ENCODE measurements at regions not wholly inside any gene's neighbourhood (a gene's known extent, or its start where the extent isn't known, plus 50 kb on each side); places are given as distances from the start of the nearest gene placed in this dataset.
"Not testable (repeated sequence)": the region's sequence is repeated elsewhere in the genome, so short reads cannot be mapped to it uniquely, and the experiment has no call there.

DNA sequence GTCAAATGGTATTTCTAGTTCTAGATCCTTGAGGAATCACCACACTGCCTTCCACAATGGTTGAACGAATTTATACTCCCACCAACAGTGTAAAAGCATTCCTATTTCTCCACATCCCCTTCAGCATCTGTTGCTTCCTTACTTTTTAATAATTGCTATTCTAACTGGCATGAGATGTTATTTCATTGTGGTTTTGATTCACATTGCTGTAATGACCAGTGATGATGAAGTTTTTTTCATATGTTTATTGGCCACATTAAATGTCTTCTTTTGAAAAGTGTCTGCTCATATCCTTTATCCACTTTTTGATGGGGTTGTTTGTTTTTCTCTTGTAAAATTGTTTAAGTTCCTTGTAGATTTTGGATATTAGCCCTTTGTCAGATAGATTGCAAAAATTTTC is 295.2 kb upstream of the PAPPA start:
- not testable (repeated sequence) for TF ChIP-seq ZFP36 (IDR thresholded peaks at IDR 0.05; ENCODE audit: borderline replicate concordance, partially characterized antibody); POLR2A (IDR thresholded peaks at IDR 0.05; ENCODE audit: low read length); RAD21 (conservative IDR thresholded peaks at IDR 0.05 in 1 of 2, IDR thresholded peaks at IDR 0.05 in 1 of 2); EP300 (IDR thresholded peaks at IDR 0.05); SMC3 (IDR thresholded peaks at IDR 0.05); FOSL2 (IDR thresholded peaks at IDR 0.05); FOSL2 (CRISPR knock-in tag; IDR thresholded peaks at IDR 0.05); RFX5 (IDR thresholded peaks at IDR 0.05); CBX8 (IDR thresholded peaks at IDR 0.05); ZC3H11A (IDR thresholded peaks at IDR 0.05)
- TF ChIP-seq, protein P1, sequence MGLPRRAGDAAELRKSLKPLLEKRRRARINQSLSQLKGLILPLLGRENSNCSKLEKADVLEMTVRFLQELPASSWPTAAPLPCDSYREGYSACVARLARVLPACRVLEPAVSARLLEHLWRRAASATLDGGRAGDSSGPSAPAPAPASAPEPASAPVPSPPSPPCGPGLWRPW (IDR thresholded peaks at IDR 0.05) = not testable (repeated sequence)
- TF ChIP-seq, protein P2, sequence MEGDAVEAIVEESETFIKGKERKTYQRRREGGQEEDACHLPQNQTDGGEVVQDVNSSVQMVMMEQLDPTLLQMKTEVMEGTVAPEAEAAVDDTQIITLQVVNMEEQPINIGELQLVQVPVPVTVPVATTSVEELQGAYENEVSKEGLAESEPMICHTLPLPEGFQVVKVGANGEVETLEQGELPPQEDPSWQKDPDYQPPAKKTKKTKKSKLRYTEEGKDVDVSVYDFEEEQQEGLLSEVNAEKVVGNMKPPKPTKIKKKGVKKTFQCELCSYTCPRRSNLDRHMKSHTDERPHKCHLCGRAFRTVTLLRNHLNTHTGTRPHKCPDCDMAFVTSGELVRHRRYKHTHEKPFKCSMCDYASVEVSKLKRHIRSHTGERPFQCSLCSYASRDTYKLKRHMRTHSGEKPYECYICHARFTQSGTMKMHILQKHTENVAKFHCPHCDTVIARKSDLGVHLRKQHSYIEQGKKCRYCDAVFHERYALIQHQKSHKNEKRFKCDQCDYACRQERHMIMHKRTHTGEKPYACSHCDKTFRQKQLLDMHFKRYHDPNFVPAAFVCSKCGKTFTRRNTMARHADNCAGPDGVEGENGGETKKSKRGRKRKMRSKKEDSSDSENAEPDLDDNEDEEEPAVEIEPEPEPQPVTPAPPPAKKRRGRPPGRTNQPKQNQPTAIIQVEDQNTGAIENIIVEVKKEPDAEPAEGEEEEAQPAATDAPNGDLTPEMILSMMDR (IDR thresholded peaks at IDR 0.05) = not testable (repeated sequence)
- TF ChIP-seq, protein P3, sequence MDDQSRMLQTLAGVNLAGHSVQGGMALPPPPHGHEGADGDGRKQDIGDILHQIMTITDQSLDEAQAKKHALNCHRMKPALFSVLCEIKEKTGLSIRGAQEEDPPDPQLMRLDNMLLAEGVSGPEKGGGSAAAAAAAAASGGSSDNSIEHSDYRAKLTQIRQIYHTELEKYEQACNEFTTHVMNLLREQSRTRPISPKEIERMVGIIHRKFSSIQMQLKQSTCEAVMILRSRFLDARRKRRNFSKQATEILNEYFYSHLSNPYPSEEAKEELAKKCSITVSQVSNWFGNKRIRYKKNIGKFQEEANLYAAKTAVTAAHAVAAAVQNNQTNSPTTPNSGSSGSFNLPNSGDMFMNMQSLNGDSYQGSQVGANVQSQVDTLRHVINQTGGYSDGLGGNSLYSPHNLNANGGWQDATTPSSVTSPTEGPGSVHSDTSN (IDR thresholded peaks at IDR 0.05) = not testable (repeated sequence)
